ENCODE measurements at regions not wholly inside any gene's neighbourhood (a gene's known extent, or its start where the extent isn't known, plus 50 kb on each side); places are given as distances from the start of the nearest gene placed in this dataset.

DNA sequence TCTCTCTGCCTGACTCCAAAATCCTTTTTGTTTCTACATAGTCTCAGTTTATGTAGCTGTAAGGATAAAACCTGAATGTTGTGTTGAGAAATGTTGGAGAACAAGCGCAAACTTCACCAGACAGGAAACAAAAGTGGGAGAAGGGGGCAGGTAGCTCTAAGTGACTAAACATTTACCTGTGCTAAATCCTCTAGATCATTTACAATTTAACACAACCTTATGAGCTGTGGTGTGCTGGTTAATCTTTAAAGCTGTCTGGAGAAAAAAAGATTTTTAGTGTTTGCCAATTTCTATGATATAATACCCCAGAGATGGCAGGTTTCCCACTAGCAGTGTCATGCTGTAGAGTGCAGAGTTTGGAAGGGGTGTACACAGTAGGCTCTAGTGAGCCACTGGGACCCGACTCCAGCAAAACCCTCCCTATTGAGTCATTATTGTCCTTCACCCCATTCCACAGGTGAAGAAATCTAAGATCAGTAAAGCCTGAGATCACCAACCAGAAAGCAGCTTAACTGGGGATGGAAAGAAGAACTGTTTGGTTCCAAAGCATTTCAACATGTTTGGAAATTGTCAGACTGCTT is 992.0 kb downstream of the DCDC2C start:
- no peak overlapping the region for H3K4me3 ChIP-seq (ENCODE audit: low read depth, poor library complexity, severe bottlenecking)
- DNase-seq (ENCODE audit: low spot score in 2 of 2): no peak
- intact Hi-C loops (cut with DNase I; ENCODE audit: low total_unique reads): no loop called here
- TF ChIP-seq, protein P1, sequence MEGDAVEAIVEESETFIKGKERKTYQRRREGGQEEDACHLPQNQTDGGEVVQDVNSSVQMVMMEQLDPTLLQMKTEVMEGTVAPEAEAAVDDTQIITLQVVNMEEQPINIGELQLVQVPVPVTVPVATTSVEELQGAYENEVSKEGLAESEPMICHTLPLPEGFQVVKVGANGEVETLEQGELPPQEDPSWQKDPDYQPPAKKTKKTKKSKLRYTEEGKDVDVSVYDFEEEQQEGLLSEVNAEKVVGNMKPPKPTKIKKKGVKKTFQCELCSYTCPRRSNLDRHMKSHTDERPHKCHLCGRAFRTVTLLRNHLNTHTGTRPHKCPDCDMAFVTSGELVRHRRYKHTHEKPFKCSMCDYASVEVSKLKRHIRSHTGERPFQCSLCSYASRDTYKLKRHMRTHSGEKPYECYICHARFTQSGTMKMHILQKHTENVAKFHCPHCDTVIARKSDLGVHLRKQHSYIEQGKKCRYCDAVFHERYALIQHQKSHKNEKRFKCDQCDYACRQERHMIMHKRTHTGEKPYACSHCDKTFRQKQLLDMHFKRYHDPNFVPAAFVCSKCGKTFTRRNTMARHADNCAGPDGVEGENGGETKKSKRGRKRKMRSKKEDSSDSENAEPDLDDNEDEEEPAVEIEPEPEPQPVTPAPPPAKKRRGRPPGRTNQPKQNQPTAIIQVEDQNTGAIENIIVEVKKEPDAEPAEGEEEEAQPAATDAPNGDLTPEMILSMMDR (IDR thresholded peaks at IDR 0.05): no peak
- no peak for TF ChIP-seq POLR2A (IDR thresholded peaks at IDR 0.05)
- WGBS, 2 donors: 78 to 80% methylated on average over 2 of the region's 2 CpGs

DNA sequence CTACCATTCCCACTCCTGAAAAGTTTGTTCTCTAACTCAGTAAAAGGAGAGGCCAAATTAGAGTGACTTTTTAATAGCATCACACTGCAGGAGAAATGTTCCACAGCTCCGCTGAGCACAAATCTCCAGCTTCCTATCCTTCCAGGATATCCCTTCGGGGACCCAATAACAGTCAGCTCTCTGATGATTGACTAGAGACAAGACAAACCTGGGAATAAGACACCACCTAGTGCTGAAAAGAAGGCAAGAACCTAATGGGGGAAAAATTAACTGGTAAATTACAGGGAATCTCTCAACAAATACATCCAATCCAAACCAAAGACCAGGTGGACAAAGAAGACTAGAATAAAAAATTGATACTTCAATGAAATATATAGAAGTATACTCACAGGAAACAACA is 977.1 kb upstream of the SOX11 start:
- no peak overlapping the region for H3K4me3 ChIP-seq (ENCODE audit: low read depth, poor library complexity, severe bottlenecking)
- WGBS, 2 donors: 58 to 71% methylated on average over 2 of the region's 2 CpGs
- DNase-seq (ENCODE audit: low spot score in 2 of 2): no peak
- intact Hi-C loops (cut with DNase I; ENCODE audit: low total_unique reads): no loop called here
- TF ChIP-seq, protein P1 (IDR thresholded peaks at IDR 0.05): no peak
- no peak for TF ChIP-seq POLR2A (IDR thresholded peaks at IDR 0.05)

DNA sequence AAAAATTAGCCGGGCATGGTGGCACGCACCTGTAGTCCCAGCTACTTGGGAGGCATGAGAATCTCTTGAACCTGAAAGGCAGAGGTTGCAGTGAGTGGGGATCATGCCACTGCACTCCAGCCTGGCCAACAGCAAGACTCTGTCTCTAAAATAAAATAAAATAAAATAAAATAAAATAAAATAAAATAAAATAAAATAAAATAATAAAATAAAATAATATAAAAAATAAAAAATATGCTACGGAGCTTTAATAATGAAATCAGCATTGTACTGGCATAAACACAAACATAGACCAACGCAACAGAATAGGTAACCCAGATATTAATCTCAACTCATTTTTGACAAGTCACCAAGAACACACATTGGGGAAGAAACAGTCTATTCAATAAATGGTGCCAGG is 973.4 kb upstream of the SOX11 start:
- intact Hi-C loops (cut with DNase I; ENCODE audit: low total_unique reads): no loop called here
- TF ChIP-seq POLR2A (IDR thresholded peaks at IDR 0.05): no peak
- TF ChIP-seq, protein P1 (IDR thresholded peaks at IDR 0.05): no peak
- no peak for DNase-seq (ENCODE audit: low spot score in 2 of 2)
- WGBS, 2 donors: 88 to 94% methylated on average over 4 of the region's 4 CpGs
- H3K4me3 ChIP-seq (ENCODE audit: low read depth, poor library complexity, severe bottlenecking): no peak overlapping the region

DNA sequence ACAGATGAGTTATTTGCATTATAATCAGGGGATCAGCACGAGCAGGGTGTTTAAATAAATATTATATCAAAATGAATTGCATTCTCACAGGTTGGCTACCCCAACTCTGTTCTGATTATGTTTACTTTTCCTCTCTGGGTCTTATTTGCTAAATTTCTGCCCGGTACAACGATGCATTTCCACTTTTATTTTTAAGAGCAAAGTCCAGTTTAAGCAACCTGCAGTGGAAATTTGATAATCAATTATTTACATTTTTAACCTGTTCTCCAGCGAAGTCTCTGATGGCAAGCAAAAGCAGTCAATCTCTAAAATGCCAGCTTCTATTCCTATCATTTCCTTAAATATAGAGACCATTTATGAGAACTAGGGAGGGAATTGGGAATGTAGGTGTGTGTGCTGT is 966.6 kb upstream of the SOX11 start:
- DNase-seq (ENCODE audit: low spot score in 2 of 2): no peak
- 83 to 84% methylated on average over 4 of the region's 4 CpGs for WGBS, 2 donors
- intact Hi-C loops (cut with DNase I; ENCODE audit: low total_unique reads): no loop called here
- no peak overlapping the region for H3K4me3 ChIP-seq (ENCODE audit: low read depth, poor library complexity, severe bottlenecking)
- TF ChIP-seq, protein P1 (IDR thresholded peaks at IDR 0.05): no peak
- no peak for TF ChIP-seq POLR2A (IDR thresholded peaks at IDR 0.05)

DNA sequence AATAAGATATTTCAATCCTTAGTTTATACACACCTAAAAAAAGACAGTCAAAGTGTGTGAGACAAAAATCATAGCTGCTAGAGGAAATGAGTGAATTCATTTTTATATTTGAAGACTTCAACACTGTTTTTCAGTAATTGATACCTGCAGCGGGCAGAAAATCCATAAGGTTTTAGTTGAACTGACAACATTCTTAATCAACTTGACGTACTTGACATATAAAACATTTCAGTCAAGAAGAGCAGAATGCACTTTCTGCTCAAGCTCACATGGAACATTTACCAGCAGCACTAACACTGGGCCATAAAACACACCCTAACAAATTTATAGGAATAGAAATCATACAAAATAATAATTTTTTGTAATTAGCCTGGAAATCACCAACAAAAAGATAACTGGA is 959.6 kb upstream of the SOX11 start:
- DNase-seq (ENCODE audit: low spot score in 2 of 2): no peak
- WGBS, 2 donors: 87 to 91% methylated on average over 2 of the region's 2 CpGs
- H3K4me3 ChIP-seq (ENCODE audit: low read depth, poor library complexity, severe bottlenecking): no peak overlapping the region
- TF ChIP-seq, protein P1 (IDR thresholded peaks at IDR 0.05): no peak
- no peak for TF ChIP-seq POLR2A (IDR thresholded peaks at IDR 0.05)
- intact Hi-C loops (cut with DNase I; ENCODE audit: low total_unique reads): no loop called here

Data from lower leg skin (tissue), 4 donors.